IPS-20b (cell line): ENCODE measurements at regions not wholly inside any gene's neighbourhood (a gene's known extent, or its start where the extent isn't known, plus 50 kb on each side); places are given as distances from the start of the nearest gene placed in this dataset.

Experiments used
- H3K27ac ChIP-seq: one replicate; pipeline ENCODE4 v1.5.1; 2013; ENCODE audit warnings: low read length
- H3K27me3 ChIP-seq: 2 replicates; pipeline ENCODE4 v1.6.1; 2013; ENCODE audit warnings: mild to moderate bottlenecking, low read length, inconsistent platforms; ENCODE audit not compliant: insufficient read depth
- H3K36me3 ChIP-seq: 2 replicates; pipeline ENCODE4 v1.6.1; 2013; ENCODE audit warnings: low read depth, mild to moderate bottlenecking, inconsistent platforms, low read length, moderate library complexity; ENCODE audit not compliant: insufficient read depth
- H3K4me1 ChIP-seq: 2 replicates; pipeline ENCODE4 v1.6.1; 2013; ENCODE audit warnings: mild to moderate bottlenecking, control low read depth, inconsistent platforms, low read length, moderate library complexity; ENCODE audit not compliant: insufficient read depth
- H3K4me3 ChIP-seq: 2 replicates; pipeline ENCODE4 v1.5.1; 2013; ENCODE audit warnings: mild to moderate bottlenecking, low read length, inconsistent platforms
- H3K9ac ChIP-seq: 2 replicates; pipeline ENCODE4 v1.6.1; 2013; ENCODE audit warnings: low read depth, mild to moderate bottlenecking, inconsistent platforms, low read length, moderate library complexity
- H3K9me3 ChIP-seq: 2 replicates; pipeline ENCODE4 v1.6.1; 2013; ENCODE audit warnings: mild to moderate bottlenecking, low read depth, low read length, inconsistent platforms; ENCODE audit not compliant: insufficient read depth

GRCh38 chr10:107453561-107453960, 289.1 kb upstream of the SORCS1 start:
- Histone ChIP-seq H3K27me3 (no peaks in the 10 kb centered on the region), H3K4me1 (no peaks in the 10 kb centered on the region; the same call in 1 of the 2 replicates), H3K36me3 (no peaks in the 10 kb centered on the region), H3K27ac (no peak overlapping the region), H3K9ac (no peak overlapping the region), H3K4me3 (no peak overlapping the region), H3K9me3 (no peaks in the 10 kb centered on the region)

- Histone ChIP-seq H3K36me3 (no peaks in the 10 kb centered on the region), H3K4me1 (no peaks in the 10 kb centered on the region; the same call in 1 of the 2 replicates), H3K9ac (no peak overlapping the region), H3K9me3 (no peaks in the 10 kb centered on the region), H3K4me3 (no peak overlapping the region), H3K27me3 (no peaks in the 10 kb centered on the region), H3K27ac (no peak overlapping the region)
Observed at GRCh38 chr10:107451047-107451446, 286.5 kb upstream of the SORCS1 start.

GRCh38 chr10:107450056-107450455, 285.6 kb upstream of the SORCS1 start:
- Histone ChIP-seq H3K36me3 (no peaks in the 10 kb centered on the region), H3K27me3 (no peaks in the 10 kb centered on the region), H3K9me3 (no peaks in the 10 kb centered on the region), H3K27ac (no peak overlapping the region), H3K9ac (no peak overlapping the region), H3K4me1 (no peaks in the 10 kb centered on the region; the same call in 1 of the 2 replicates), H3K4me3 (no peak overlapping the region)

- no peak overlapping the region for H3K4me3 ChIP-seq
- H3K27me3 ChIP-seq, result no peaks in the 10 kb centered on the region
- H3K9me3 ChIP-seq, result no peaks in the 10 kb centered on the region
- no peaks in the 10 kb centered on the region for H3K36me3 ChIP-seq
- H3K27ac ChIP-seq, result no peak overlapping the region
- no peaks in the 10 kb centered on the region for H3K4me1 ChIP-seq
- no peak overlapping the region for H3K9ac ChIP-seq
Observed at GRCh38 chr10:107444443-107444842, 279.9 kb upstream of the SORCS1 start.

GRCh38 chr10:107443813-107444212, 279.3 kb upstream of the SORCS1 start:
- no peak overlapping the region for H3K9ac ChIP-seq
- no peaks in the 10 kb centered on the region for H3K36me3 ChIP-seq
- no peaks in the 10 kb centered on the region for H3K4me1 ChIP-seq
- H3K27me3 ChIP-seq, result no peaks in the 10 kb centered on the region
- H3K4me3 ChIP-seq, result no peak overlapping the region
- H3K27ac ChIP-seq, result no peak overlapping the region
- no peaks in the 10 kb centered on the region for H3K9me3 ChIP-seq

GRCh38 chr10:107443326-107443725, 278.8 kb upstream of the SORCS1 start:
- no peaks in the 10 kb centered on the region for H3K9me3 ChIP-seq
- no peak overlapping the region for H3K27ac ChIP-seq

GRCh38 chr10:107442035-107442505, 277.6 kb upstream of the SORCS1 start:
- Histone ChIP-seq H3K4me3 (no peak overlapping the region), H3K36me3 (no peaks in the 10 kb centered on the region), H3K4me1 (no peaks in the 10 kb centered on the region), H3K27me3 (no peaks in the 10 kb centered on the region), H3K9me3 (no peaks in the 10 kb centered on the region), H3K27ac (no peak overlapping the region), H3K9ac (no peak overlapping the region)

More at GRCh38 chr10:107443326-107443725, 278.8 kb upstream of the SORCS1 start:
- H3K36me3 ChIP-seq, result no peaks in the 10 kb centered on the region
- H3K4me1 ChIP-seq, result no peaks in the 10 kb centered on the region
- H3K27me3 ChIP-seq, result no peaks in the 10 kb centered on the region
- H3K4me3 ChIP-seq, result no peak overlapping the region
- no peak overlapping the region for H3K9ac ChIP-seq

- H3K27ac ChIP-seq, result no peak overlapping the region
- H3K9me3 ChIP-seq, result no peaks in the 10 kb centered on the region
- no peaks in the 10 kb centered on the region for H3K4me1 ChIP-seq
- H3K9ac ChIP-seq, result no peak overlapping the region
- no peak overlapping the region for H3K4me3 ChIP-seq
- no peaks in the 10 kb centered on the region for H3K36me3 ChIP-seq
- H3K27me3 ChIP-seq, result no peaks in the 10 kb centered on the region
Observed at GRCh38 chr10:107440741-107441140, 276.2 kb upstream of the SORCS1 start.

- no peaks in the 10 kb centered on the region for H3K9me3 ChIP-seq
- H3K9ac ChIP-seq, result no peak overlapping the region
- no peak overlapping the region for H3K4me3 ChIP-seq
- no peaks in the 10 kb centered on the region for H3K4me1 ChIP-seq
- no peak overlapping the region for H3K27ac ChIP-seq
- H3K27me3 ChIP-seq, result no peaks in the 10 kb centered on the region
- no peaks in the 10 kb centered on the region for H3K36me3 ChIP-seq
Observed at GRCh38 chr10:107437921-107438320, 273.4 kb upstream of the SORCS1 start.

- Histone ChIP-seq H3K9ac (no peak overlapping the region), H3K36me3 (no peaks in the 10 kb centered on the region), H3K4me1 (no peaks in the 10 kb centered on the region), H3K4me3 (no peak overlapping the region), H3K27ac (no peak overlapping the region), H3K27me3 (no peaks in the 10 kb centered on the region), H3K9me3 (no peaks in the 10 kb centered on the region)
Observed at GRCh38 chr10:107436568-107436967, 272.1 kb upstream of the SORCS1 start.

GRCh38 chr10:107434854-107435253, 270.3 kb upstream of the SORCS1 start:
- H3K9me3 ChIP-seq, result no peaks in the 10 kb centered on the region
- H3K36me3 ChIP-seq, result no peaks in the 10 kb centered on the region
- H3K9ac ChIP-seq, result no peak overlapping the region
- H3K4me3 ChIP-seq, result no peak overlapping the region
- no peak overlapping the region for H3K27ac ChIP-seq
- H3K4me1 ChIP-seq, result no peaks in the 10 kb centered on the region
- no peaks in the 10 kb centered on the region for H3K27me3 ChIP-seq

- Histone ChIP-seq H3K27me3 (no peaks in the 10 kb centered on the region), H3K9me3 (no peaks in the 10 kb centered on the region), H3K9ac (no peak overlapping the region), H3K4me3 (no peak overlapping the region), H3K27ac (no peak overlapping the region), H3K4me1 (no peaks in the 10 kb centered on the region), H3K36me3 (no peaks in the 10 kb centered on the region)
Observed at GRCh38 chr10:107434201-107434600, 269.7 kb upstream of the SORCS1 start.

GRCh38 chr10:107433605-107434004, 269.1 kb upstream of the SORCS1 start:
- Histone ChIP-seq H3K4me3 (no peak overlapping the region), H3K27me3 (no peaks in the 10 kb centered on the region), H3K27ac (no peak overlapping the region), H3K9me3 (no peaks in the 10 kb centered on the region), H3K36me3 (no peaks in the 10 kb centered on the region), H3K4me1 (no peaks in the 10 kb centered on the region), H3K9ac (no peak overlapping the region)
